H1 (cell line): ENCODE measurements at regions not wholly inside any gene's neighbourhood (a gene's known extent, or its start where the extent isn't known, plus 50 kb on each side); places are given as distances from the start of the nearest gene placed in this dataset.
"Not testable (repeated sequence)": the region's sequence is repeated elsewhere in the genome, so short reads cannot be mapped to it uniquely, and the experiment has no call there.

Source experiments
- CTCF ChIA-PET: fragments of 300-600 bp; sonication (Branson Sonifier 250); formaldehyde crosslinking; loops from one replicate; lab custom pipeline; 2021; ENCODE audit not compliant: partially characterized antibody; lab: Charles Lee
- POLR2A ChIA-PET: fragments of 300-600 bp; sonication (Branson Sonifier 250); formaldehyde crosslinking; loops from one replicate; lab custom pipeline; 2021; ENCODE audit warnings: inconsistent platforms; ENCODE audit not compliant: partially characterized antibody; lab: Charles Lee
- DNase-seq, 2 experiments: peaks; one replicate each; pipeline versions ENCODE4 v3.0.0 to v3.0.0-alpha.2; 2010 to 2022; ENCODE audit warnings: low spot score in 2 of 2, low read depth in 1 of 2, mixed read lengths in 1 of 2
- FAIRE-seq: peaks from 2 replicates; lab custom pipeline; 2011; peaks lifted over from hg19 to GRCh38; lab: Jason Lieb, UNC
- H2AFZ ChIP-seq: 2 replicates; pipeline ENCODE4 v1.8.1; 2012; ENCODE audit warnings: low read length, inconsistent platforms
- H2AK5ac ChIP-seq: 2 replicates; pipeline ENCODE4 v1.6.1; 2013; ENCODE audit warnings: low read depth, low read length
- H2BK120ac ChIP-seq: replicated peaks from 2 replicates; pipeline ENCODE3; 2013; ENCODE audit warnings: low read depth, low read length, inconsistent platforms
- H2BK12ac ChIP-seq: 2 replicates; pipeline ENCODE4 v1.6.1; 2013; ENCODE audit warnings: low read depth, low read length
- H2BK15ac ChIP-seq: 2 replicates; pipeline ENCODE4 v1.6.1; 2013; ENCODE audit warnings: low read length
- H2BK20ac ChIP-seq: 2 replicates; pipeline ENCODE4 v1.6.1; 2013; ENCODE audit warnings: low read length
- H2BK5ac ChIP-seq: 2 replicates; pipeline ENCODE4 v1.6.1; 2013; ENCODE audit warnings: low read depth, low read length
- H3K14ac ChIP-seq: 2 replicates; pipeline ENCODE4 v1.6.1; 2013; ENCODE audit warnings: inconsistent platforms; ENCODE audit not compliant: insufficient read length
- H3K18ac ChIP-seq: 2 replicates; pipeline ENCODE4 v1.6.1; 2013; ENCODE audit warnings: low read length; ENCODE audit errors: extremely low read depth
- H3K23ac ChIP-seq: 2 replicates; pipeline ENCODE4 v1.6.1; 2013; ENCODE audit warnings: inconsistent platforms; ENCODE audit not compliant: insufficient read length
- H3K23me2 ChIP-seq: 2 replicates; pipeline ENCODE4 v1.6.1; 2013; ENCODE audit warnings: low read depth, low read length
- H3K27ac ChIP-seq: 2 replicates; pipeline ENCODE4 v1.6.1; 2011; ENCODE audit warnings: low read depth, low read length, inconsistent platforms
- H3K27me3 ChIP-seq, 4 experiments: replicated peaks in 1 of 4; 1 replicate in 1 of 4; 2 replicates in 3 of 4; pipeline versions ENCODE4 v1.6.1 to v1.8.1; 2011 to 2013; ENCODE audit warnings: low read length in 3 of 4, mild to moderate bottlenecking in 3 of 4, inconsistent platforms in 2 of 4, mixed read lengths in 2 of 4, moderate library complexity in 1 of 4; ENCODE audit not compliant: control insufficient read depth in 3 of 4, insufficient read depth in 3 of 4; ENCODE audit errors: extremely low read depth in 1 of 4
- H3K36me3 ChIP-seq, 4 experiments: 2 replicates each; pipeline versions ENCODE4 v1.6.1 to v1.8.1; 2011 to 2013; ENCODE audit warnings: mild to moderate bottlenecking in 4 of 4, low read length in 3 of 4, moderate library complexity in 2 of 4, control low read depth in 1 of 4, inconsistent platforms in 1 of 4; ENCODE audit not compliant: insufficient read depth in 4 of 4, control insufficient read depth in 2 of 4
- H3K4ac ChIP-seq: replicated peaks from 2 replicates; pipeline ENCODE3; 2013; ENCODE audit warnings: low read length, low read depth, mixed read lengths, inconsistent platforms; ENCODE audit not compliant: insufficient read length
- H3K4me1 ChIP-seq, 4 experiments: replicated peaks in 1 of 4; 1 replicate in 1 of 4; 2 replicates in 3 of 4; pipeline versions ENCODE4 v1.6.1 to v1.8.1; 2011 to 2013; ENCODE audit warnings: low read length in 3 of 4, inconsistent platforms in 2 of 4, mixed read lengths in 1 of 4; ENCODE audit not compliant: insufficient read depth in 4 of 4, control insufficient read depth in 3 of 4
- H3K4me2 ChIP-seq, 2 experiments: 2 replicates each; pipeline versions ENCODE4 v1.6.1 to v1.8.1; 2011 to 2013; ENCODE audit warnings: low read depth in 2 of 2, low read length in 2 of 2, control low read depth in 1 of 2, inconsistent platforms in 1 of 2, mild to moderate bottlenecking in 1 of 2; ENCODE audit not compliant: insufficient read depth in 1 of 2
- H3K4me3 ChIP-seq, 4 experiments: fragments of 200-600, 300-600 bp in 1 of 4; sonication (generic), shearing (Covaris generic), sonication (Bioruptor Twin) in 1 of 4; 2 replicates each; pipeline versions ENCODE4 v1.5.1 to v1.8.1; 2011 to 2016; ENCODE audit warnings: low read length in 4 of 4, low read depth in 3 of 4, control low read depth in 2 of 4, inconsistent platforms in 2 of 4, mild to moderate bottlenecking in 2 of 4, mixed read lengths in 1 of 4, moderate library complexity in 1 of 4; ENCODE audit not compliant: insufficient read depth in 2 of 4; ENCODE audit errors: extremely low read depth in 1 of 4
- H3K56ac ChIP-seq: replicated peaks from 2 replicates; pipeline ENCODE3; 2013; ENCODE audit warnings: low read depth, mild to moderate bottlenecking, mixed read lengths, low read length, inconsistent platforms; ENCODE audit not compliant: insufficient read length
- H3K79me1 ChIP-seq: 2 replicates; pipeline ENCODE4 v1.6.1; 2013; ENCODE audit warnings: low read depth, low read length, control low read depth
- H3K79me2 ChIP-seq, 2 experiments: 2 replicates each; pipeline versions ENCODE4 v1.6.1 to v1.8.1; 2012 to 2013; ENCODE audit warnings: low read length in 2 of 2, mild to moderate bottlenecking in 2 of 2, inconsistent platforms in 1 of 2; ENCODE audit not compliant: insufficient read depth in 2 of 2, control insufficient read depth in 1 of 2
- H3K9ac ChIP-seq, 4 experiments: replicated peaks in 1 of 4; 1 replicate in 1 of 4; 2 replicates in 3 of 4; pipeline versions ENCODE4 v1.6.1 to v1.8.1; 2011 to 2013; ENCODE audit warnings: low read depth in 3 of 4, low read length in 3 of 4, control low read depth in 2 of 4, mild to moderate bottlenecking in 2 of 4, moderate library complexity in 2 of 4, inconsistent platforms in 1 of 4; ENCODE audit errors: extremely low read depth in 1 of 4
- H3K9me3 ChIP-seq, 2 experiments: 2 replicates each; pipeline versions ENCODE4 v1.6.1 to v1.8.1; 2012 to 2013; ENCODE audit warnings: mild to moderate bottlenecking in 2 of 2, moderate library complexity in 2 of 2, control low read depth in 1 of 2, inconsistent platforms in 1 of 2, low read depth in 1 of 2, low read length in 1 of 2, mixed read lengths in 1 of 2; ENCODE audit not compliant: insufficient read depth in 2 of 2
- H4K20me1 ChIP-seq, 2 experiments: replicated peaks in 1 of 2; 2 replicates each; pipeline versions ENCODE3 to v1.8.1; 2011 to 2013; ENCODE audit warnings: inconsistent platforms in 2 of 2, low read length in 2 of 2, mild to moderate bottlenecking in 1 of 2; ENCODE audit not compliant: insufficient read depth in 2 of 2, control insufficient read depth in 1 of 2
- H4K5ac ChIP-seq: 2 replicates; pipeline ENCODE4 v1.6.1; 2013; ENCODE audit warnings: low read length, low read depth, mixed read lengths, inconsistent platforms; ENCODE audit not compliant: insufficient read length
- H4K8ac ChIP-seq: 2 replicates; pipeline ENCODE4 v1.8.0; 2013; ENCODE audit warnings: mild to moderate bottlenecking, moderate library complexity, low read length, inconsistent platforms; ENCODE audit not compliant: insufficient read depth; ENCODE audit errors: extremely low read depth
- H4K91ac ChIP-seq: replicated peaks from 2 replicates; pipeline ENCODE3; 2013; ENCODE audit warnings: low read length, mixed read lengths, inconsistent platforms; ENCODE audit not compliant: insufficient read length
- WGBS, 2 experiments: shearing (Covaris generic) in 1 of 2; methylation state at CpG; one replicate each; pipeline versions ENCODE4 v1.1.6 to v1.1.7; 2013 to 2015; ENCODE audit warnings: low lambda C conversion rate in 2 of 2, mixed read lengths in 2 of 2, inconsistent platforms in 1 of 2, low coverage in 1 of 2, missing lambda C conversion rate in 1 of 2; ENCODE audit not compliant: insufficient replicate concordance in 2 of 2, insufficient coverage in 1 of 2, insufficient read length in 1 of 2; ENCODE audit errors: extremely low coverage in 1 of 2, missing lambda C conversion rate in 1 of 2; 5-methylcytosine and 5-hydroxymethylcytosine counted together

DNA sequence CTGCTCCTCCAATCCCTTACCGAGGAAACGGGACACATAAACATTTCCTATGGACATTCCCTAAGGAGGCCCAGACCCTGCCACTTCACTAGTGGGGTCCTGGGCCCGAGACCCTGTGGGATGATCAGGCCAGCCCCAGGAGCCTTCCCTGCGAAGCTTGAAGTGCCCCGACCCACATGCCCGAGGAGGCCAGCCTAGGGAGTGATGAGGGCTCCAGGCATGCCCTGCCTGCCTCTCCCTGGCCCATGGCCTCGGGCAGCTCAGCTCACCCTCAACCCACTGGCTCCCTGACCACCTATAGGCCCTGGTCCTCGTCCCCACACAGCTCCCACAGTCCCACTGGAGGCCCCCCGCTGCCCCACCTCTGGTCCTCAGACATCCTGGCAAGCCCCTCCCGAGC, 141.8 kb upstream of the FOXD4L5 start:
- H3K18ac ChIP-seq, H2BK20ac ChIP-seq, H3K56ac ChIP-seq, FAIRE-seq, H3K27ac ChIP-seq, H2AK5ac ChIP-seq, H4K5ac ChIP-seq, H3K4me1 ChIP-seq, H2AFZ ChIP-seq, H2BK12ac ChIP-seq, H2BK15ac ChIP-seq, H3K4ac ChIP-seq, H3K79me1 ChIP-seq, H4K20me1 ChIP-seq, H3K36me3 ChIP-seq, H3K4me2 ChIP-seq, H3K9ac ChIP-seq, H4K91ac ChIP-seq, H3K79me2 ChIP-seq, H2BK5ac ChIP-seq, H3K23me2 ChIP-seq, H3K23ac ChIP-seq, CTCF ChIA-PET, H4K8ac ChIP-seq, H2BK120ac ChIP-seq, H3K4me3 ChIP-seq, H3K27me3 ChIP-seq, H3K14ac ChIP-seq, POLR2A ChIA-PET, DNase-seq: not testable (repeated sequence)
- peaks cover 0 to 90% of the 10 kb centered on the region in 2 experiments; a peak in 2 of 4 replicates for H3K9me3 ChIP-seq
- WGBS, 2 experiments = no CpG with 5 or more reads among the region's 10 CpGs
